WERI-Rb-1 (cell line): ENCODE measurements at regions not wholly inside any gene's neighbourhood (a gene's known extent, or its start where the extent isn't known, plus 50 kb on each side); places are given as distances from the start of the nearest gene placed in this dataset.

Experiments used
- DNase-seq: peaks from one replicate; pipeline ENCODE4 v3.0.0-alpha.2; 2020
- H3K27ac ChIP-seq: fragments of 250-450 bp; sonication (Bioruptor Pico); 2 replicates; pipeline ENCODE4 v1.5.1; 2020; ENCODE audit warnings: mild to moderate bottlenecking, moderate library complexity
- H3K27me3 ChIP-seq: fragments of 250-450 bp; sonication (Bioruptor Pico); 2 replicates; pipeline ENCODE4 v1.5.1; 2021; ENCODE audit warnings: mild to moderate bottlenecking, low read depth, moderate library complexity; ENCODE audit not compliant: insufficient read depth, severe bottlenecking
- H3K36me3 ChIP-seq: fragments of 250-450 bp; sonication (Bioruptor Pico); 2 replicates; pipeline ENCODE4 v1.5.1; 2020; ENCODE audit warnings: mild to moderate bottlenecking, moderate library complexity
- H3K4me3 ChIP-seq: 2 replicates; pipeline ENCODE4 v1.5.1; 2011; ENCODE audit warnings: low read depth, mild to moderate bottlenecking, control low read depth, low read length
- H3K9me3 ChIP-seq: fragments of 250-450 bp; sonication (Bioruptor Pico); 2 replicates; pipeline ENCODE4 v1.5.1; 2021; ENCODE audit warnings: mild to moderate bottlenecking, moderate library complexity; ENCODE audit not compliant: severe bottlenecking
- CTCF ChIP-seq: IDR thresholded peaks from 2 replicates; pipeline ENCODE4 v1.5.1; 2011; ENCODE audit warnings: low read depth, mild to moderate bottlenecking, control low read depth, inconsistent platforms, low read length

GRCh38 chr16:86768999-86769398, 190.7 kb downstream of the FOXL1 start:
- no peak overlapping the region for H3K4me3 ChIP-seq
- H3K36me3 ChIP-seq: no peaks in the 10 kb centered on the region
- H3K27me3 ChIP-seq: no peaks in the 10 kb centered on the region
- no peaks in the 10 kb centered on the region for H3K9me3 ChIP-seq
- no peak for TF ChIP-seq CTCF
- DNase-seq: no peak
- H3K27ac ChIP-seq: no peak overlapping the region

- Histone ChIP-seq H3K4me3 (no peak overlapping the region), H3K27me3 (no peaks in the 10 kb centered on the region), H3K36me3 (no peaks in the 10 kb centered on the region), H3K9me3 (no peaks in the 10 kb centered on the region), H3K27ac (no peak overlapping the region)
- DNase-seq: no peak
- TF ChIP-seq CTCF: no peak
These were observed 193.4 kb downstream of the FOXL1 start for GRCh38 chr16:86771506-86772460.

GRCh38 chr16:86772671-86773353, 194.5 kb downstream of the FOXL1 start:
- Histone ChIP-seq H3K27me3 (no peaks in the 10 kb centered on the region), H3K4me3 (no peak overlapping the region), H3K9me3 (no peaks in the 10 kb centered on the region), H3K27ac (no peak overlapping the region), H3K36me3 (no peaks in the 10 kb centered on the region)
- DNase-seq: no peak
- no peak for TF ChIP-seq CTCF

- no peak overlapping the region for H3K4me3 ChIP-seq
- no peak for DNase-seq
- H3K27me3 ChIP-seq: no peaks in the 10 kb centered on the region
- no peaks in the 10 kb centered on the region for H3K36me3 ChIP-seq
- H3K27ac ChIP-seq: no peak overlapping the region
- H3K9me3 ChIP-seq: no peaks in the 10 kb centered on the region
- no peak for TF ChIP-seq CTCF
These were observed 195.0 kb downstream of the FOXL1 start for GRCh38 chr16:86773354-86773715.

- Histone ChIP-seq H3K36me3 (no peaks in the 10 kb centered on the region), H3K27ac (no peak overlapping the region), H3K9me3 (no peaks in the 10 kb centered on the region), H3K4me3 (no peak overlapping the region), H3K27me3 (no peaks in the 10 kb centered on the region)
- no peak for TF ChIP-seq CTCF
- DNase-seq: no peak
These were observed 196.6 kb downstream of the FOXL1 start for GRCh38 chr16:86774931-86775330.
